Medulla oblongata (tissue), 1 donor: ENCODE measurements at regions not wholly inside any gene's neighbourhood (a gene's known extent, or its start where the extent isn't known, plus 50 kb on each side); places are given as distances from the start of the nearest gene placed in this dataset.
A peak's percentile ranks its signal among the peaks of the same experiment; 100 is the strongest.

Experiments
- DNase-seq: peaks from one replicate; pipeline ENCODE4 v3.0.0-alpha.2; 2015; ENCODE audit errors: extremely low spot score

GRCh38 chr1:184322253-184322652 is 64.6 kb upstream of the C1orf21 start:
- DNase-seq, result no peak

GRCh38 chr1:184324972-184325371 is 61.9 kb upstream of the C1orf21 start:
- no peak for DNase-seq

DNA sequence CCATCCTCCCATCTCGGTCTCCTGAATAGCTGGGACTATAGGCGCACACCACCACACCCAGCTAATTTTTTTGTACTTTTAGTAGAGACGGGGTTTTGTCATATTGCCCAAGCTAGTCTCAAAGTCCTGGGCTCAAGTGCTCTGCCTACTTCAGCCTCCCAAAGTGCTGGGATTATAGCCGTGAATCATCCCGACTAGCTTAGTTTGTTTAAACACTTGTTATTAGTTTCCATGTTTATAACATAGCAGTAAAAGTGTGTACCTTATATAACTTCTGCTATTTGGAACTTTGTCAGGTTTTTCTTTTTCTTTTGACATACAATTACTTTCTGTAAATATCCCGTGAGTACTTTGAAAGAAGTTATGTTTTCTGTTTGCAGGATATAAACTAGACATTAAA is 60.6 kb upstream of the C1orf21 start:
- no peak for DNase-seq

- no peak for DNase-seq
Measured at GRCh38 chr1:184329245-184329953, 57.4 kb upstream of the C1orf21 start.

GRCh38 chr1:184329962-184330868 is 56.6 kb upstream of the C1orf21 start:
- no peak for DNase-seq

- peak; percentile 9 for DNase-seq
Measured at GRCh38 chr1:184330875-184331274, 56.0 kb upstream of the C1orf21 start.
